Activated T-cell treated with anti-CD3 and anti-CD28 coated beads for 1 hour (primary cell): ENCODE measurements at regions not wholly inside any gene's neighbourhood (a gene's known extent, or its start where the extent isn't known, plus 50 kb on each side); places are given as distances from the start of the nearest gene placed in this dataset.

Experiments
- DNase-seq: peaks from one replicate; pipeline ENCODE4 v3.0.0-alpha.2; 2020; ENCODE audit warnings: low read depth

- DNase-seq, result no peak
These were observed 247.3 kb upstream of the RPL38 start for GRCh38 chr17:73956169-73956568.

- peak; percentile 49 for DNase-seq
These were observed 246.6 kb upstream of the RPL38 start for GRCh38 chr17:73956595-73957465.

DNA sequence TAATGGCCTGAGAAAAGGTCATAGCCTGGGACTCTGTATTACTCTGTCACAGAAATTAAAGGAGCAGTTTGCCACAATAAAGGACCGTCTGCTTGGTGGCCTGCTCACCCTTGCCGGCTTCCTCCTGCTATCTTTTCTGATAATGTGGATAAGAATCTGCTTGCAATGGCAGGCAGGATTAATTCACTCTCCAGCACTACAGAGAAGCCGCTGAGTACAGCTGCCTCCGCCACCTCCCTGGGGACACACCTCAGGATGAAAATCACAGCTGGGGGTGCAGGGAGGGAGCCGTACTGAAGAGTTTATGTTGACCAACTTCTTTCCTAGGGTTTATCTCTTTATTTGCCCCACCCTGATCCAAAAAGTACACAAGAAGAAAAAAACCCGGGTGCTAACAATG, 245.9 kb upstream of the RPL38 start:
- DNase-seq, result no peak

GRCh38 chr17:73958453-73958852, 245.0 kb upstream of the RPL38 start:
- no peak for DNase-seq

- DNase-seq, result no peak
These were observed 243.0 kb upstream of the RPL38 start for GRCh38 chr17:73960469-73960868.

DNA sequence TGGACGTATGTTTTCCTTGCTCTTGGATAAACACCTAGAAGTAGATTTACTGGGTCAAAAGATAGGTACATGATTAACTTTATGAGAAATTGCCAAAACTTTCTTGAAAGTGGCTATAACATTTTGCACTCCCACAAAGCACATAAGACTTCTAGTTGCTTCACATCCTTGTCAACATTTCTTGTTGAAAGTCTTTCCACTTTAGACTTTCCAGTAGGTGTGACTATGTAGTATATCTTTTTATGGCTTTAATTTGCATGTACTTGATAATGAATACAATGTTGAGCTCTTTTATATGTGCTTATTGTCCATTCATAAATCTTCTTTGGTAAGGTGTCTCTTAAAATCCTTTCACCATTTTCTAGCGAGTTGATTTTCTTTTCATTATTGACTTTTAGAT, 241.2 kb upstream of the RPL38 start:
- no peak for DNase-seq

DNA sequence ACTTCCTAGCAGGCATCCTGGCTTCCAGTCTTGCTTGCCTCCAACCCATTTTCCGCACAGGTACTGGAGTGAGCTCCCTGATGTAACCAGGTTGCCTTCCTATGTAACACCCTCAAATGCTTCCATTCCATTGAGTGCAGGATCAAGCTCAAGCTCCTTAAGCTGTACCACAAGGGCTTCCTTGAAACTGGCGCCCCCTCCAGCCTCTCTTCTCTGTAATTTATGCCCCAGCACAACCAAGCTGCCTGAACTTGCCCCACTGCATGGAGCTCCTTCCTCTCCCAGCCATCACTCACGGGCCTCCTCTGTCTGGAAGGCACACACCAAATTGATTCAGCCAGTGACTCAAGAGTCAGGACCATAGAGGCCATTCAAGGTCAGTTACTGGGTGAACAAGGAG, 234.8 kb upstream of the RPL38 start:
- DNase-seq, result no peak

GRCh38 chr17:73969956-73970355, 233.5 kb upstream of the RPL38 start:
- DNase-seq, result no peak

DNA sequence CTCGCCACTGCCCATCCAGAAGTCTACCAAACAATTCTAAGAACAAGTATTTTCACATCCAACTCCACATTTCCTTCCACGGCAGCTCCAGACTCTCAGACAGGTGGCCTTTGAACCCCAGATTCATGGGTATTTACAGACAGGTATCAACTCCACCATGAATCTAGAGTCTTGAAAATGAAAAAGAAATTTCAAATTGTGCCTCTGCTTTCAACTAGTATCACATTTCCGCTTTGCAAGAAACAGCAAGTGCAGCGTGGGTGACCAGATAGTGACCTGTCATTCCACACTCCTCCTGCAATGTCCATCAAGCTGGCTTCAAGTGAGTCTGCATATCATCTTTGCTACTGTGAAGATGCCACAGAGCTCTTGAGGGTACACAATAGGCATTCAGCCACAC, 232.4 kb upstream of the RPL38 start:
- no peak for DNase-seq

- no peak for DNase-seq
These were observed 231.4 kb upstream of the RPL38 start for GRCh38 chr17:73972056-73972455.

GRCh38 chr17:73972901-73973300, 230.6 kb upstream of the RPL38 start:
- DNase-seq, result no peak

- DNase-seq, result no peak
These were observed 229.7 kb upstream of the RPL38 start for GRCh38 chr17:73973586-73974409.

DNA sequence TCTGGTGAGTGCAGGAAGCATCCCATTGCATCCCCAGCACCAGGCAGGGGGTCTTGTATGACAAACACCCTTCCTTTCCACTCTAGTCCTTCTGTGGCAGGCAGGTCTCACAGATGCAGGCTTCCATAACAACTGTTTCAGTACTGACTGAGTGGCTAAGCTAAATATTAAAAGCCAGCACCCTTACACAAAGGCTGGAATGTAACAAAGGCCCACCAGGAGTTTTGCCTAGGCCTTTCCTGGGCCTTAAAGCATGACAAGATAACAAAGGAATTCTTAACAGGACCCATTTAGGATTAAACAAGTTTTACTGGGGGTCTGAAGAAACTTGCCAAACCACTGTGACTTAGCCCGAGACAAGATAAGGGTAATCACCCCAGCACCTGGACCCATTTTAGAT, 228.9 kb upstream of the RPL38 start:
- DNase-seq, result no peak

DNA sequence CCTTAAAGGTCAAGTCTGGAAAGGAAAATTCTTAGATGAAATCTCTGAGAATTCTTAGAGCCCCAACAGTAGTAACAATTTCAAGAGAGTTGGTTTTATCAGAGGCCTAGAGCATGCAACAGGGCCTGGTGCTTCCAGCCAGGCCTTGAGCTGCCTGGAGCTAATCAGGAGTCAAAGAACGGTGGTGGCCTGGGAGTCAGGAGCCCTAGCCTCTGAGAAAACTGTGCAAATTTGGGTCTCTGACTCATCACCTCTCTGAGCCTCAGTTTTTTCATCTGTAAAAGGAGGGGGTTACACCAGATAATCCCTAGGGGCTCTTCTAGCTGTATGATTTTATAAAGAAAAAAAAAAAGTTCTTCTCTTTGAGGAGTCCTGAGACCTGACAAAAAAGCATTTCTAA, 227.3 kb upstream of the RPL38 start:
- no peak for DNase-seq

DNA sequence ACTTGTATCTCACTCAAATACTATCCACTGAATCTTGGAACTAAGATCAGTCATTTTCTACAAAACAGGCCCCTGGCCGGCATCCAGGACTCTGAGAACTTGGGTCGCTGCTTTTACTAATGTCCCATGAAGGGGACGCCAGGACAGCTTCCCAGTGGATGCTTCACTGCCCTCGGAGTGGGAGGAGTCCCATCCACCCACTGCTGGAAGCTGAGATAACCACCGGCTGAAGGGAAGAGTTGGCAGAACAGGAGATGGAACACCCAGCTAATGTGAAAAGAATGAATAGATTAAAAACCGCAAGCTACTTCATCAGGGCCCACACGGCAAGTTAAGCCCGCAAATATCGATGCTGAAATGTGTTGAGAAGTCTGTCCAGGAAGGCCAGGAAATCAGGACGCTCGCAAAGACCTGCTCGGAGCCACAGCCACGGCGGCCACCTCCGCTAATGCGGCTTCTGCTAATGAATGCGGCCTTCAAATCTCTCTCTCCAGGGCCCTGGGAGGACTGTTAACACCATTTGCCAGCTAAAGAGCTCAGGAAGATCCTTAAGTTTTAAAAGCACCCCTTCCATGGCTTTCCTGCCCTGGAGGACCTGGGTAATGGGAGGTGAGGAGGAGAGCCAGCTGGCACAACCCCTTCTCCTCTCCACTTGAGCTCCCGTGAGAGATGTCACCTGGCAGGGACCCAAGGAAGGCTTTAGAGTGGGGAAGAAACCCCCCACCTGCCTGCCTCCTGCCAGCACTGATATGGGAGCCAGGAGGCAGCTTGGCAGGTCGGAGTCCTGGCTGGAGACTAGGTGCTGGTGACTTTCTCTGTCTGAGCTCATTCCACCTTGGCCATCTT, 226.6 kb upstream of the RPL38 start:
- no peak for DNase-seq

DNA sequence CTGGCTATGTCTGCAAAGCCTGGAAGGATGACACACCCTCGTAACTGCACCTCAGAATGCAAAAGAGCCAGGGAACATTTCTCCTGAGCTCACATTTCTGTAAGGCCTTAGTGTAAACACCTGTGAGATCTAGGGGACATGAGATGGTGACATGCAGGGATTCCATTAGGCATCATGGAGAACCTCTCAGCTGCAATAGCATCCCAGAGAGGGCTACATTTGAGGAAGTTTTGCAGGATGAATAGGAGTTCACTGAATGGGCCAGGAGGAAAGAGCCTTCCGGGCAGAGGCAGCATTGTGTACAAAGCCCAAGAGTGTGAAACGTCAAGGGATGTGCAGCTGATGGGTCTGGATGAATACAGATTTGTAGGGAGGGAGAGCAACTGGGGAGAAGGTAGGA, 223.0 kb upstream of the RPL38 start:
- no peak for DNase-seq

DNA sequence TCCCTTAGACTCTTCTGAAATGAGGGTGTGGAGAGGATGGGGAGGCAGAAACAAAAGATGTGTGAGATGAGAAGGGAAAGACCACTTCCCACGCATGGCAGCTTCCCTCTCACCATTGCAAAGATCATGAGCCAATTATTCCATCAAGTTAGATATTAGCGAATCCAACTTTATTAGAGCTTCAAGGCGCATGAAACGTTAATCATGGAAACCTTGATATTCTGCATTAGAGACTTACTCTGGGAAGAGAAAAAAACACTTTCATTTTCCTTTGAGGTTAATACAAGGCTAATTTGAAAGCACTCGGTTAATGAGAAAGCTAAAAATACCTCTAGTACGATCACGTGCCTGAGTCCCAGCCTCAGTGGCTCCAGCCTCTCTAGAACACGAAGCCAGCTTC, 220.6 kb upstream of the RPL38 start:
- DNase-seq, result no peak

DNA sequence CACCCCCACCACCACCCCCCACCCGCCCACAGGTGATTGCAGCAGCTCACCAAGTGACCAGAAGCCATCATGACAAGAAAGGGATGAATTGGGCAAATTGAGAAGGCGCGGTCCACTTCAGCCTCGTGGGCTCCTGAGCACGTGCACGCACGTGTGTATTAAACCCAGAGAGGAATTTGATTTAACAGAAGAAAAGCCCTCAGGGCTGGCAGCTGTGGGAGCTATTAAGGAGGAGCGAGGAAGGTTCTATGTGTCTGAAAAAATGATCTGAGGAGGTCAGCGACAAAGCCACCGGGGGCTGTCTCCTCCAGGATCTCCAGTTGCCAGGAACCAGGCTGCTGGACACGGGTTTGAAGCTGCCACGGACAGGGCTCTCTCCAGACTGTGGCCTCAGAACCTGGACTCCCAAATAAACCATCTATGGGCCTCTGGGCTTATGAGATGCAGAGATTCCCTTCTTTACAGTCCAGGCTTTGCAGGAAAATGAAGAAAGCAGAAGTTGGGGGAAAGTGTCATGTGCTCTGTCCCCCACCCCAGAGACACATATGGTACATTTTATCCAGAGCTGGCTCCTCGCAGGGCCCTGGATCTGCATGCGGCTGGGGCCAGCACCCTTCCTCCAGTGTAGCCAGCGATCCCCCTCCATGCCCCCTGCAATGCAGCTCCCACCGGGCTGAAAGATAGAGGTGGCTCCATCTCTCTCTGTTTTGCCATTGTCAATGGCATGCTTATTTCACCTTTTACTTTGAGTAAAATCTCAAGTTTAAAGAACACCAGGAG, 219.7 kb upstream of the RPL38 start:
- DNase-seq, result no peak

GRCh38 chr17:73984941-73985340, 218.5 kb upstream of the RPL38 start:
- DNase-seq, result no peak

- no peak for DNase-seq
These were observed 217.9 kb upstream of the RPL38 start for GRCh38 chr17:73985466-73986015.

GRCh38 chr17:73986641-73987177, 216.8 kb upstream of the RPL38 start:
- DNase-seq, result no peak
